ENCODE measurements at regions not wholly inside any gene's neighbourhood (a gene's known extent, or its start where the extent isn't known, plus 50 kb on each side); places are given as distances from the start of the nearest gene placed in this dataset.

DNA sequence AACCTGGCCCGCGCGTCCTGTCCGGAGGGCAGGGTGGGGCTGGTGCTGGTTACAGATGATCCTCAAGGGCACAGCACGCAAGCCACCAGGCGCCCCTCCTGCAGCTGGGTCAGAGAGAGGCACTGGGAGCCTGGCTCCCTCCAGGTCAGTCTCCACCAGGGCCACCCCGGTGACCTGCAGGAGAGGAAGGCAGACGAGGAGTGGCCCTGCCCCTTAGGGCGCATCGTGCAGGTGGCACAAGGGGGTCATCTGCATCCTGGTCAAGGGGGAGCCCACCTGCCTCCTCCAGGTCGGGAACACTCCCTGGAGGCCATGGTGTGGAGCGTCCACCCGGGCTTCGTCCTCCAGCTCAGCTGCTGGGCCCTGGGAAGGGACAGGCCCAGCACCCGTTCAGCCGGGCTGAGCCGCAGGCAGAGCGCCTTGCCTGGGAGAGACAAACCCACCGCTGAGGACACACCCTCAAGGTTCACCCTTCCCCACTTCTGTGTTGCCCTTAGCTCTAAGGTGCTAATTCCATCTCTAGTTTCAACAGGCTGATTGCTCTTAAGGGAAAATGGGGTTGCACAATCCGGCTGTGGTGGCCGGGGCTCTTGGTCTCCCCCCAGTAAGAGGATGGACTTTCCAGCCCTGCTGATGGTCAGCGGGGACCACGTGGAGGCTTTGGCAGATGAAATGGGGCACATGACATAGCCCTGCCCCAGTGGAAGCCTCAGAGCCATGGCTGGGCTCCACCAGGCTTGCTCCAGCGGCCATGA is 63.2 kb downstream of the SIK1 start:
- TF ChIP-seq, protein P1, sequence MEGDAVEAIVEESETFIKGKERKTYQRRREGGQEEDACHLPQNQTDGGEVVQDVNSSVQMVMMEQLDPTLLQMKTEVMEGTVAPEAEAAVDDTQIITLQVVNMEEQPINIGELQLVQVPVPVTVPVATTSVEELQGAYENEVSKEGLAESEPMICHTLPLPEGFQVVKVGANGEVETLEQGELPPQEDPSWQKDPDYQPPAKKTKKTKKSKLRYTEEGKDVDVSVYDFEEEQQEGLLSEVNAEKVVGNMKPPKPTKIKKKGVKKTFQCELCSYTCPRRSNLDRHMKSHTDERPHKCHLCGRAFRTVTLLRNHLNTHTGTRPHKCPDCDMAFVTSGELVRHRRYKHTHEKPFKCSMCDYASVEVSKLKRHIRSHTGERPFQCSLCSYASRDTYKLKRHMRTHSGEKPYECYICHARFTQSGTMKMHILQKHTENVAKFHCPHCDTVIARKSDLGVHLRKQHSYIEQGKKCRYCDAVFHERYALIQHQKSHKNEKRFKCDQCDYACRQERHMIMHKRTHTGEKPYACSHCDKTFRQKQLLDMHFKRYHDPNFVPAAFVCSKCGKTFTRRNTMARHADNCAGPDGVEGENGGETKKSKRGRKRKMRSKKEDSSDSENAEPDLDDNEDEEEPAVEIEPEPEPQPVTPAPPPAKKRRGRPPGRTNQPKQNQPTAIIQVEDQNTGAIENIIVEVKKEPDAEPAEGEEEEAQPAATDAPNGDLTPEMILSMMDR (IDR thresholded peaks at IDR 0.05 in 8 of 11, conservative IDR thresholded peaks at IDR 0.05 in 3 of 11): no peak
- no peak for TF ChIP-seq POLR2A (IDR thresholded peaks at IDR 0.05)
